H9 (cell line): ENCODE measurements at regions not wholly inside any gene's neighbourhood (a gene's known extent, or its start where the extent isn't known, plus 50 kb on each side); places are given as distances from the start of the nearest gene placed in this dataset.

Experiments
- DNase-seq: peaks from one replicate; pipeline ENCODE4 v3.0.0-alpha.2; 2017
- H2AFZ ChIP-seq: one replicate; pipeline ENCODE4 v1.6.1; 2013; ENCODE audit warnings: mild to moderate bottlenecking, low read length, control low read depth, moderate library complexity
- H2AK5ac ChIP-seq: 2 replicates; pipeline ENCODE4 v1.6.1; 2013; ENCODE audit warnings: low read length, control low read depth, mixed read lengths; ENCODE audit not compliant: insufficient read length
- H2BK120ac ChIP-seq: one replicate; pipeline ENCODE4 v1.6.1; 2013; ENCODE audit warnings: low read depth, mild to moderate bottlenecking, low read length, control low read depth, inconsistent platforms; ENCODE audit not compliant: poor library complexity, severe bottlenecking
- H2BK12ac ChIP-seq: 2 replicates; pipeline ENCODE4 v1.6.1; 2013; ENCODE audit warnings: low read length, control low read depth, mixed read lengths, low read depth; ENCODE audit not compliant: insufficient read length
- H2BK15ac ChIP-seq: 2 replicates; pipeline ENCODE4 v1.6.1; 2013; ENCODE audit warnings: low read depth, low read length, control low read depth
- H2BK20ac ChIP-seq: one replicate; pipeline ENCODE4 v1.6.1; 2013; ENCODE audit warnings: low read depth, mild to moderate bottlenecking, low read length, control low read depth, inconsistent platforms; ENCODE audit not compliant: poor library complexity, severe bottlenecking
- H2BK5ac ChIP-seq: 2 replicates; pipeline ENCODE4 v1.6.1; 2013; ENCODE audit warnings: low read length, control low read depth, mixed read lengths; ENCODE audit not compliant: insufficient read length
- H3K14ac ChIP-seq: 2 replicates; pipeline ENCODE4 v1.6.1; 2013; ENCODE audit warnings: low read length, control low read depth; ENCODE audit not compliant: insufficient read depth
- H3K18ac ChIP-seq: 2 replicates; pipeline ENCODE4 v1.6.1; 2013; ENCODE audit warnings: low read depth, mild to moderate bottlenecking, mixed read lengths, low read length, control low read depth; ENCODE audit not compliant: insufficient read length
- H3K23ac ChIP-seq: 2 replicates; pipeline ENCODE4 v1.6.1; 2013; ENCODE audit warnings: low read length, control low read depth, mixed read lengths, low read depth; ENCODE audit not compliant: insufficient read length
- H3K23me2 ChIP-seq: 2 replicates; pipeline ENCODE4 v1.6.1; 2013; ENCODE audit warnings: low read depth, mild to moderate bottlenecking, mixed read lengths, low read length, control low read depth; ENCODE audit not compliant: insufficient read length, poor library complexity, severe bottlenecking
- H3K27ac ChIP-seq: 2 replicates; pipeline ENCODE4 v1.5.1; 2013; ENCODE audit warnings: low read length, control low read depth, mixed read lengths, low read depth; ENCODE audit not compliant: insufficient read length
- H3K27me3 ChIP-seq: 2 replicates; pipeline ENCODE4 v1.6.1; 2013; ENCODE audit warnings: low read length, control low read depth, inconsistent platforms; ENCODE audit not compliant: insufficient read depth
- H3K4ac ChIP-seq: 2 replicates; pipeline ENCODE4 v1.6.1; 2013; ENCODE audit warnings: low read depth, mild to moderate bottlenecking, control low read depth, inconsistent platforms, low read length, moderate library complexity
- H3K4me1 ChIP-seq: 2 replicates; pipeline ENCODE4 v1.6.1; 2013; ENCODE audit warnings: low read length, control low read depth, inconsistent platforms; ENCODE audit not compliant: insufficient read depth
- H3K4me2 ChIP-seq: 2 replicates; pipeline ENCODE4 v1.6.1; 2013; ENCODE audit warnings: low read length, control low read depth, mixed read lengths; ENCODE audit not compliant: insufficient read length, insufficient read depth
- H3K56ac ChIP-seq: 2 replicates; pipeline ENCODE4 v1.6.1; 2013; ENCODE audit warnings: low read depth, mild to moderate bottlenecking, mixed read lengths, low read length, control low read depth; ENCODE audit not compliant: insufficient read length
- H3K79me1 ChIP-seq: 2 replicates; pipeline ENCODE4 v1.6.1; 2013; ENCODE audit warnings: low read depth, mild to moderate bottlenecking, moderate library complexity, low read length, control low read depth, inconsistent platforms; ENCODE audit not compliant: insufficient read depth, poor library complexity, severe bottlenecking
- H3K79me2 ChIP-seq: 2 replicates; pipeline ENCODE4 v1.6.1; 2013; ENCODE audit warnings: low read length, control low read depth, inconsistent platforms; ENCODE audit not compliant: insufficient read depth
- H3K9ac ChIP-seq: 2 replicates; pipeline ENCODE4 v1.6.1; 2013; ENCODE audit warnings: low read length, control low read depth, mixed read lengths; ENCODE audit not compliant: insufficient read length; ENCODE audit errors: extremely low read depth
- H3K9me3 ChIP-seq: one replicate; pipeline ENCODE4 v1.6.1; 2013; ENCODE audit warnings: low read depth, low read length, inconsistent platforms; ENCODE audit not compliant: control insufficient read depth
- H3T11ph ChIP-seq: one replicate; pipeline ENCODE4 v1.6.1; 2013; ENCODE audit warnings: mild to moderate bottlenecking, low read length, control low read depth, inconsistent platforms
- H4K20me1 ChIP-seq: one replicate; pipeline ENCODE4 v1.6.1; 2013; ENCODE audit not compliant: control insufficient read depth, insufficient read length, insufficient read depth
- H4K5ac ChIP-seq: 2 replicates; pipeline ENCODE4 v1.6.1; 2013; ENCODE audit warnings: low read depth, mild to moderate bottlenecking, mixed read lengths, low read length, control low read depth; ENCODE audit not compliant: insufficient read length
- H4K8ac ChIP-seq: replicated peaks from 2 replicates; pipeline ENCODE4 v1.6.1; 2013; ENCODE audit warnings: low read length, control low read depth, mixed read lengths, low read depth; ENCODE audit not compliant: insufficient read length
- H4K91ac ChIP-seq: 2 replicates; pipeline ENCODE4 v1.6.1; 2013; ENCODE audit warnings: low read depth, mild to moderate bottlenecking, moderate library complexity, mixed read lengths, low read length, control low read depth; ENCODE audit not compliant: insufficient read length
- H3K27ac Mint-ChIP-seq, 3 experiments: 2 replicates in 2 of 3; 3 replicates in 1 of 3; pipeline ENCODE4 v1.8.0; 2020 to 2021; ENCODE audit warnings: mixed read lengths in 3 of 3, mild to moderate bottlenecking in 1 of 3, moderate library complexity in 1 of 3
- H3K27me3 Mint-ChIP-seq: 2 replicates; pipeline ENCODE4 v1.8.0; 2021; ENCODE audit warnings: low read depth, mild to moderate bottlenecking, moderate library complexity, mixed read lengths
- H3K36me3 Mint-ChIP-seq, 3 experiments: 2 replicates in 2 of 3; 3 replicates in 1 of 3; pipeline ENCODE4 v1.8.0; 2020 to 2021; ENCODE audit warnings: low read depth in 3 of 3, mixed read lengths in 3 of 3; ENCODE audit not compliant: insufficient read depth in 1 of 3
- H3K4me1 Mint-ChIP-seq, 2 experiments: 2 replicates each; pipeline ENCODE4 v1.8.0; 2020; ENCODE audit warnings: mixed read lengths in 2 of 2
- H3K4me3 Mint-ChIP-seq, 2 experiments: 2 replicates in 1 of 2; 3 replicates in 1 of 2; pipeline ENCODE4 v1.8.0; 2020 to 2021; ENCODE audit warnings: mild to moderate bottlenecking in 2 of 2, mixed read lengths in 2 of 2, moderate library complexity in 1 of 2
- H3K9me3 Mint-ChIP-seq, 2 experiments: 2 replicates in 1 of 2; 3 replicates in 1 of 2; pipeline ENCODE4 v1.8.0; 2020; ENCODE audit warnings: mild to moderate bottlenecking in 2 of 2, mixed read lengths in 2 of 2, moderate library complexity in 1 of 2
- CTCF ChIP-seq: fragments of 200-600 bp; sonication (generic); conservative IDR thresholded peaks from 3 replicates; pipeline ENCODE4 v1.8.0; 2021; ENCODE audit warnings: antibody characterized with exemption, mild to moderate bottlenecking
- WGBS: extraction: QIAGEN DNeasy Blood & Tissue Kit; methylation state at CpG from one replicate; pipeline ENCODE4 v1.1.7; 2013; ENCODE audit warnings: missing lambda C conversion rate, low lambda C conversion rate, mixed read lengths; ENCODE audit not compliant: insufficient read length; ENCODE audit errors: extremely low coverage; 5-methylcytosine and 5-hydroxymethylcytosine counted together

- Mint-ChIP-seq H3K9me3 (no peaks in the 10 kb centered on the region), H3K4me1 (peaks cover 2 to 6% of the 10 kb centered on the region in 2 experiments; a peak in 1 of 4 replicates), H3K27me3 (no peaks in the 10 kb centered on the region; the same call in 1 of the 2 replicates), H3K27ac (no peak overlapping the region), H3K4me3 (no peak overlapping the region), H3K36me3 (no peaks in the 10 kb centered on the region)
- H2AK5ac ChIP-seq: no peak overlapping the region
- no peak overlapping the region for H2AFZ ChIP-seq
- H3K4ac ChIP-seq: no peak overlapping the region
- no peak overlapping the region for H2BK120ac ChIP-seq
- no peak for TF ChIP-seq CTCF
- no peaks in the 10 kb centered on the region for H4K20me1 ChIP-seq
- no peak overlapping the region for H3K23ac ChIP-seq
- no peaks in the 10 kb centered on the region for H3K4me1 ChIP-seq
- H4K5ac ChIP-seq: no peak overlapping the region
- H3K18ac ChIP-seq: no peak overlapping the region
- no peaks in the 10 kb centered on the region for H3K27me3 ChIP-seq
- no peak overlapping the region for H2BK15ac ChIP-seq
- no CpG with 5 or more reads among the region's 11 CpGs for WGBS
- DNase-seq: no peak
- H2BK12ac ChIP-seq: no peak overlapping the region
- H3K56ac ChIP-seq: no peak overlapping the region
- H2BK5ac ChIP-seq: no peak overlapping the region
- H3T11ph ChIP-seq: no peak overlapping the region
- no peak overlapping the region for H3K4me2 ChIP-seq
- no peaks in the 10 kb centered on the region for H3K23me2 ChIP-seq
- no peaks in the 10 kb centered on the region for H3K79me1 ChIP-seq
- H2BK20ac ChIP-seq: no peak overlapping the region
- no peak overlapping the region for H3K27ac ChIP-seq
- no peak overlapping the region for H4K91ac ChIP-seq
- H3K9me3 ChIP-seq: no peaks in the 10 kb centered on the region
- H3K9ac ChIP-seq: no peak overlapping the region
- H4K8ac ChIP-seq: no peak overlapping the region
- H3K14ac ChIP-seq: no peak overlapping the region
- H3K79me2 ChIP-seq: no peaks in the 10 kb centered on the region
These were observed 152.2 kb downstream of the LINC00237 start for GRCh38 chr20:20953738-20954618.
